ENCODE measurements at regions not wholly inside any gene's neighbourhood (a gene's known extent, or its start where the extent isn't known, plus 50 kb on each side); places are given as distances from the start of the nearest gene placed in this dataset.

DNA sequence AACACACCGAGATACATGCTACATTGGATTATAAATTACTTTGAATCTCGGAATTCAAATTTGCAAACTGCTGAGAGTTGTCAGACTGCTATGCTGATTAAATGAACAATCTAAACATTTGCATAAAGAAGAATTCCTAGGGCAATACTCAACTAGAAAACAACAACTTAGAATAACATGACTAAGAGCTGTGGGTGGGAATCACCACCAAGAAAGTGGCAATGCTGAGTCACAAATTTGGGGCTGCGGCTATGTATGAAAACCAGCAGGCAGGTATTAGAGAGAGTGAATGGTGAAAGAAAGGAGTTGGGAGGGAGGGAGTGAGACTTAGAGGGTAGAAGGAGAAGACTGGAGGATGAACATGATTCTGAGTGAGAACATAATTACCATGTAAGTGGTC lies 559.5 kb downstream of the PIK3C3 start:
- Histone ChIP-seq H2BK20ac (ENCODE audit: low read depth, low read length, poor library complexity, severe bottlenecking) (no peak overlapping the region), H3K18ac (ENCODE audit: insufficient read length, low read depth, low read length) (no peak overlapping the region), H4K20me1 (ENCODE audit: control insufficient read depth, insufficient read depth, insufficient read length) (no peaks in the 10 kb centered on the region), H3K79me2 (ENCODE audit: insufficient read depth, low read length) (no peaks in the 10 kb centered on the region), H3T11ph (ENCODE audit: low read length) (no peak overlapping the region), H3K9me3 (ENCODE audit: control insufficient read depth, low read depth, low read length) (no peaks in the 10 kb centered on the region), H4K91ac (ENCODE audit: insufficient read length, low read depth, low read length) (no peak overlapping the region), H2BK120ac (ENCODE audit: low read depth, low read length, poor library complexity, severe bottlenecking) (no peak overlapping the region), H2BK5ac (ENCODE audit: insufficient read length, low read length) (no peak overlapping the region), H3K79me1 (ENCODE audit: insufficient read depth, low read depth, low read length, poor library complexity, severe bottlenecking) (no peaks in the 10 kb centered on the region), H3K56ac (ENCODE audit: insufficient read length, low read depth, low read length) (no peak overlapping the region), H2BK15ac (ENCODE audit: low read depth, low read length) (no peak overlapping the region), H2BK12ac (ENCODE audit: insufficient read length, low read depth, low read length) (no peak overlapping the region), H3K23me2 (ENCODE audit: insufficient read length, low read depth, low read length, poor library complexity, severe bottlenecking) (no peaks in the 10 kb centered on the region), H3K4me1 (ENCODE audit: insufficient read depth, low read length) (no peaks in the 10 kb centered on the region), H3K9ac (ENCODE audit: extremely low read depth, insufficient read length, low read length) (no peak overlapping the region), H2AFZ (ENCODE audit: low read length) (no peak overlapping the region), H4K5ac (ENCODE audit: insufficient read length, low read depth, low read length) (no peak overlapping the region), H3K4ac (ENCODE audit: low read depth, low read length) (no peak overlapping the region), H3K27me3 (ENCODE audit: insufficient read depth, low read length) (no peaks in the 10 kb centered on the region), H3K4me2 (ENCODE audit: insufficient read depth, insufficient read length, low read length) (no peak overlapping the region), H3K27ac (ENCODE audit: insufficient read length, low read depth, low read length) (no peak overlapping the region), H4K8ac (replicated peaks; ENCODE audit: insufficient read length, low read depth, low read length) (no peak overlapping the region), H3K23ac (ENCODE audit: insufficient read length, low read depth, low read length) (no peak overlapping the region), H2AK5ac (ENCODE audit: insufficient read length, low read length) (no peak overlapping the region), H3K14ac (ENCODE audit: insufficient read depth, low read length) (no peak overlapping the region)
- no CpG with 5 or more reads among the region's 3 CpGs for WGBS (ENCODE audit: extremely low coverage, insufficient read length, low lambda C conversion rate)
- peak overlapping the region in 2 of 3 experiments; percentile 5 to 14; a peak in 1 of 7 replicates for H3K27ac Mint-ChIP-seq
- H3K27me3 Mint-ChIP-seq (ENCODE audit: low read depth): no peaks in the 10 kb centered on the region
- no peak overlapping the region; a peak in 1 of 5 replicates for H3K4me3 Mint-ChIP-seq
- H3K4me1 Mint-ChIP-seq: peaks cover 3 to 4% of the 10 kb centered on the region in 2 experiments
- peaks cover 0 to 15% (median 3%) of the 10 kb centered on the region in 3 experiments; a peak in 2 of 7 replicates for H3K36me3 Mint-ChIP-seq (ENCODE audit: insufficient read depth in 1 of 3, low read depth in 3 of 3)
- peaks cover 0 to 3% of the 10 kb centered on the region in 2 experiments; a peak in 1 of 5 replicates for H3K9me3 Mint-ChIP-seq
- TF ChIP-seq CTCF (conservative IDR thresholded peaks at IDR 0.05): no peak
- no peak for DNase-seq
